Thymus (tissue), 11 donors: ENCODE measurements at regions not wholly inside any gene's neighbourhood (a gene's known extent, or its start where the extent isn't known, plus 50 kb on each side); places are given as distances from the start of the nearest gene placed in this dataset.

Experiments
- DNase-seq, 9 donors: peaks; one replicate each; pipeline ENCODE4 v3.0.0-alpha.2; 2013; ENCODE audit warnings: low spot score in 9 of 9, low read depth in 6 of 9, missing footprints in 1 of 9
- H3K27ac ChIP-seq, 2 donors: one replicate each; pipeline ENCODE4 v1.5.1; 2013; ENCODE audit warnings: control low read depth in 1 of 2, low read depth in 1 of 2, low read length in 1 of 2, mild to moderate bottlenecking in 1 of 2, moderate library complexity in 1 of 2
- H3K27me3 ChIP-seq, 2 donors: one replicate each; pipeline ENCODE4 v1.5.1; 2013; ENCODE audit warnings: low read length in 1 of 2; ENCODE audit not compliant: control insufficient read depth in 2 of 2, insufficient read depth in 1 of 2
- H3K36me3 ChIP-seq, 2 donors: one replicate each; pipeline ENCODE4 v1.5.1; 2013; ENCODE audit warnings: low read length in 1 of 2, mild to moderate bottlenecking in 1 of 2, moderate library complexity in 1 of 2; ENCODE audit not compliant: control insufficient read depth in 2 of 2, insufficient read depth in 2 of 2
- H3K4me1 ChIP-seq, 2 donors: one replicate each; pipeline ENCODE4 v1.5.1; 2013; ENCODE audit warnings: low read length in 2 of 2; ENCODE audit not compliant: control insufficient read depth in 2 of 2, insufficient read depth in 2 of 2
- H3K4me3 ChIP-seq, 2 donors: one replicate each; pipeline ENCODE4 v1.5.1; 2013; ENCODE audit warnings: low read length in 2 of 2, control low read depth in 1 of 2, mild to moderate bottlenecking in 1 of 2
- H3K9me3 ChIP-seq, 2 donors: one replicate each; pipeline ENCODE4 v1.5.1; 2013; ENCODE audit warnings: low read length in 1 of 2, mild to moderate bottlenecking in 1 of 2; ENCODE audit not compliant: control insufficient read depth in 2 of 2, insufficient read depth in 1 of 2
- WGBS: extraction: QIAGEN DNeasy Blood & Tissue Kit; methylation state at CpG from one replicate; pipeline ENCODE4 v1.1.7; 2013; 5-methylcytosine and 5-hydroxymethylcytosine counted together
- donor health status: healthy.

DNA sequence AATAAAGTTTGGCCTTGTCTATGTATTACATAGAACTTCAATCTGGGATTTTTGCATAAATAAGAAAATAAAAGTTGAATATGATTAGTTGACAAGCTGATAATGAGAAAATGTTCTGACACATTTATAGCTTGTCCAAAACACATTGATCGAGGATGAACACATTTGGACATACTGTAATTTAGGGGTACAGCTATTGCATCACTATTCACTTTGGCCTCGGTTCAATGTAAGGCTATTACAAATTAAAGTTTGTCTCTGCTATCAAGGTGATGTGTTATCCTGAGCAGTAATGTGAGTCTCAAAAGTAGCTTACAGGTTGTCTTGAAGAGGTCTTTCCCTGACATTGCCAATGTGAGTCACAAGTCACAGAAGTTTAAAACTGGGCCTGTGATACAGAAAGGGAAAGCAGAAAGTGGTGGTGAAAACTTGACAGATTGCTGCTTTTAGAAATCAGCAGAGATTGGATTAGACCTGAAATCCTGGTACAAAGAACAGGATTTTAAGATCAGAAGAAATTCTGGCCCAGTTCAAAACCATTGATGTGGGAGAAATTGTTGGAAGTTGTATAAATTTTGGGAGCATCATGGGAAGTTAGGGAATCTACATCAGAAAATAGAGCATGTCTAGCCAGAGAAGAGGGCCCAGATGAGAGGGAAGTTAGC, 674.1 kb downstream of the NYAP2 start:
- no peaks in the 10 kb centered on the region for H3K36me3 ChIP-seq
- DNase-seq, result no peak
- no peak overlapping the region for H3K27ac ChIP-seq
- H3K27me3 ChIP-seq, result no peaks in the 10 kb centered on the region
- 91% methylated on average over 2 of the region's 2 CpGs for WGBS
- H3K4me1 ChIP-seq, result no peaks in the 10 kb centered on the region
- H3K9me3 ChIP-seq, result no peaks in the 10 kb centered on the region
- no peak overlapping the region for H3K4me3 ChIP-seq

DNA sequence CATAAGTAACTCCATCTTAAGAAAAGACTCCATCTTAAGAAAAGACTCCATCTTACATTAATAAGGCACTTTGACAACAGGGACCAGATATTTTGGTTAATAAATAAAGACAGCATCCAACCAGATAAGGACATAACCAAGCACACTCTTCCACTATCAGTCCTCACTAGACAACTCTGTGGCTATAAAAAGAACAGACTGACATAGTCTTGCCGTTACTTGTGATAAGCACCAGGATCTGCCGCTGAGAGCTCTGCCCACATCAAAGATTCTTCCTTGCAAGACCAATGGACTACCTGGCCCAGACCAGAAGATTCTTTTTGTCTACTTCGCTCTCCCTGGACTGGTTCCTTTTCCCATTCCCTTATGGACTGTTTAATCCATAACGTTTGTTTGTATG, 667.4 kb downstream of the NYAP2 start:
- Histone ChIP-seq H3K4me1 (no peaks in the 10 kb centered on the region), H3K9me3 (no peaks in the 10 kb centered on the region)
- 82% methylated on average over 4 of the region's 4 CpGs for WGBS

DNA sequence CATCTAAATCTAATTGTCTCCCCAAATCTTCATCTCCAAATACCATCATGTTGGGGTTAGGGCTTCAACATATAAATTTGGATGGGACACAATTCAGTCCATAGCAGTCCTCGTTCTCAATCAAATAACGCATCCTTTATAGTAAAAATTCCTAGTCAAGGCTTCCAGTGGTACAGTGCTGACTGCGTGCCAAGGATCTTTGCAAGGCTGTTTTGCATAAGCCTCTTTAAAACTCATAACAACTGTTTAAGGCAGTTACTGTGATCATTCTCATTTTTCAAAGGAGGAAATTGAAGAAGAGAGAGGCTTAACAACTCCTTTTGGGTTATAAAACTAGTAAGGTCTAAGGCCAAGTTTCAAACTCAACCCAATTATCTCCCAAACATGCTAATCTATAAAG, 666.9 kb downstream of the NYAP2 start:
- DNase-seq, result no peak
- H3K9me3 ChIP-seq, result no peaks in the 10 kb centered on the region
- H3K4me1 ChIP-seq, result no peaks in the 10 kb centered on the region
- H3K4me3 ChIP-seq, result no peak overlapping the region
- no peak overlapping the region for H3K27ac ChIP-seq
- H3K36me3 ChIP-seq, result no peaks in the 10 kb centered on the region
- no peaks in the 10 kb centered on the region for H3K27me3 ChIP-seq
- WGBS, result 98% methylated on average over 3 of the region's 3 CpGs

More for the DNA sequence above, 667.4 kb downstream of the NYAP2 start:
- no peak overlapping the region for H3K4me3 ChIP-seq
- no peak for DNase-seq
- no peaks in the 10 kb centered on the region for H3K36me3 ChIP-seq
- H3K27me3 ChIP-seq, result no peaks in the 10 kb centered on the region
- H3K27ac ChIP-seq, result no peak overlapping the region

DNA sequence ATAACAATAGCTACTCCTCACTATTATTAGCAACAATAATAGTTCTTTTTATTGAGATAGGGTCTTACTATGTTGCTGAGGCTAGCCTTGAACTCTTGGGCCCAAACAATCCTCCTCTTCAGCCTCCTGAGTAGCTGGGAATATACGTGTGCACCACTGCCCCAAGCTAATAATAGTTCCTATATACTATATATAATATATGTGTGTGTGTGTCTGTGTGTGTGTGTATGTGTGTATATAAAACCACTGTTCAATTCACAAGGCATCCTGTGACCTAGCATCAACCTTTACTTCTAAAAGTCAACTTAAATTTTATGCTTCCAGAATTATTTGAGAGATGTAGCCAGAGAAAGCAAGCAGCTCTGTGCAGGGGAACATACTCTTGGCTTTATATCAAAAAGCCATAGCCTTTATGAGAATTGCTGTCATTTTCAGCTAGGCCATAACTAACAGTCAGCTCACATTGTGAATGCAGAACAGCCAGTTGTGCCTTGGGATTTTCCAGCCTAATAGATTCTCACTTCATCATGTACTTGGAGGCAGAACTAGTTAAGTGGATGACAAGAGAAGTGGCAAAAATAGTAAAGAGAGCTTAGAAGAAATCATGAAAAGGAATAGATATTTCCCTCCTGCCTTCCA, 665.5 kb downstream of the NYAP2 start:
- no peak for DNase-seq
- Histone ChIP-seq H3K4me1 (no peaks in the 10 kb centered on the region), H3K27ac (no peak overlapping the region), H3K27me3 (no peaks in the 10 kb centered on the region), H3K9me3 (no peaks in the 10 kb centered on the region), H3K4me3 (no peak overlapping the region), H3K36me3 (no peaks in the 10 kb centered on the region)
- WGBS, result 93% methylated on average over 1 of the region's 1 CpG

DNA sequence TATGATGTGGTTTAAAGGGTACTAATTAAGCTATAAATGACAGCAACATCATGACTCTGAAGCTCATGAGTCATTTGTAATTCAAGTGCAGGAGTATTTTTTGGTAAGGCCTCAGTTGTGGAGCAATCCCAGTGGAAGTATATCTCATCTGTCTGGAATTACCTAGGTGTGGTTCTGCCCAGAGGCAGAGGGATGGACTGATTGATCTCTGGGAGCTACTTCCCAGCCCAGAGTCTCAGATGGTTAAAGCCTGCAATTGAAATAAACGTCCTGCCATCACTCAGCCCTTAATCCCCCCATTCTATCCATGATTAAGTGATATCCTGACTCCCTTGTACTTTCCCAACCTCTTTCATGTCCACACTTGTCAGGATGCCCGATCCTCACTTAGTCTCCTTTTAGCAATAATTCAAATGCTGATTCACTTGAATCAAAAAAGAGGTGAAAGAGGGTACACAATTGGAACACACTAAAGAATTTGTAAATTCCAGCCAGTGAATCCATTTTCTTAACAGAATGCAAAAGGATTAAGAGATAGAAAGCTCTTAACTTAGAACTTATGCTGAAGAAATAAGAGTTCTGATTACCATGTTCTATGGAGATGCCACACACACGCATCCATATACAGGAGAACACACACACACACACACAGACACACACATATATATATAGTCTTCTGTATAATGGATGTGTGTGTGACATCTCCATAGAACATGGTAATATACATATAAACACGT, 664.4 kb downstream of the NYAP2 start:
- WGBS, result 93% methylated on average over 4 of the region's 4 CpGs
- Histone ChIP-seq H3K4me1 (no peaks in the 10 kb centered on the region), H3K27ac (no peak overlapping the region), H3K27me3 (no peaks in the 10 kb centered on the region), H3K4me3 (no peak overlapping the region), H3K36me3 (no peaks in the 10 kb centered on the region), H3K9me3 (no peaks in the 10 kb centered on the region)
- no peak for DNase-seq

DNA sequence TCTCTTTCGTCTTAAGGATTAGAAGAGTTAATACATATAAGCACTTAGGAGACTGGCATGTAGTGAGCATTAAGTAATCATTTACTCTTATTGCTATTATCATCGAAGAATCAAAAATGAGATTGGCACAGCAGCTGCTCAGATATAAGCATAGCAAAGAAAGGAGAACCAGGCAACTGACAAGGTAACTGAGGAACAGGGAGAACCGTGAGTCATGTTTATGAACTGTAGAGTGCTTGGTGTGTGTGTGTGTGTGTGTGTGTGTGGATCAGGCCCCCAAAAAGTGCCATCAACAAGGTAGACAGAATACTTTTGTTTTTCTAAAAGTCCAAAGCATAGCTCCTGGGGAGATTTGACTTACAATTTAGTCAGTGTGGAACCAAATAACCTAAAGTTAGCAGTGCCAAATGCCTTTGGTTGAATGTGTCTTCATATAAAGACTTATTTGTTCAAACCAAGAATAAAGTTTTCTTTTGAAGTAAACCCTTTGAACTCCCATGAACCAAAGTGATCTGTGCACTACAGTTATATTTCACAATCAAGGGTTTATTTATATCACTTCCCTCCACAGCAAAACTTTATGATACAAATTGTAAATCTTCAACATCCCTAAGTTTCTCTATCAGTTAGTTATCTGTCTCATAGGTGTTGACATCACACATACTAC, 660.6 kb downstream of the NYAP2 start:
- 64% methylated on average over 3 of the region's 3 CpGs for WGBS
- no peaks in the 10 kb centered on the region for H3K36me3 ChIP-seq

DNA sequence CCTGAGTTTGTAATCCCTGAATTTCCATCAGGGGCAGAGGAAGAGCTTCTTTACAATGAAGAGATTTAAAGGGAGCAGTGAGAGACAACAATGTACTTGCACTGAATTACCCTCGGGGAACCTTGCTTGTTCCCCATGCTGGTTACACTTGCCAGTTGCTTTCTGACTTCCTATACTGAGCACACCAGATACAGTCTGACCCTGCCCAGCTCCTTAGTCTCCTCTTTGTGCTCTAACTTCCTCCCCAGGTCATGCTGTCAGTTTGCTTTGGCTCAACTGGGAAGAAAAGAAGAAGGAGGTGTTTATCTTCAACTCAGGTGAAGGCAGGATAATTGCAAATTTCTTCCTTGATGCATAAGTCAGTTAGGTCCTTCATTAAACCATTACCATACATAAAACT, 658.4 kb downstream of the NYAP2 start:
- Histone ChIP-seq H3K27ac (no peak overlapping the region), H3K4me3 (no peak overlapping the region), H3K36me3 (no peaks in the 10 kb centered on the region), H3K9me3 (no peaks in the 10 kb centered on the region), H3K4me1 (no peaks in the 10 kb centered on the region), H3K27me3 (no peaks in the 10 kb centered on the region)
- DNase-seq, result no peak
- 6% methylated on average over 1 of the region's 1 CpG for whole genome bisulfite sequencing

More for the DNA sequence above, 660.6 kb downstream of the NYAP2 start:
- H3K27ac ChIP-seq, result no peak overlapping the region
- no peaks in the 10 kb centered on the region for H3K9me3 ChIP-seq
- DNase-seq, result no peak
- no peaks in the 10 kb centered on the region for H3K4me1 ChIP-seq
- H3K27me3 ChIP-seq, result no peaks in the 10 kb centered on the region
- no peak overlapping the region for H3K4me3 ChIP-seq

DNA sequence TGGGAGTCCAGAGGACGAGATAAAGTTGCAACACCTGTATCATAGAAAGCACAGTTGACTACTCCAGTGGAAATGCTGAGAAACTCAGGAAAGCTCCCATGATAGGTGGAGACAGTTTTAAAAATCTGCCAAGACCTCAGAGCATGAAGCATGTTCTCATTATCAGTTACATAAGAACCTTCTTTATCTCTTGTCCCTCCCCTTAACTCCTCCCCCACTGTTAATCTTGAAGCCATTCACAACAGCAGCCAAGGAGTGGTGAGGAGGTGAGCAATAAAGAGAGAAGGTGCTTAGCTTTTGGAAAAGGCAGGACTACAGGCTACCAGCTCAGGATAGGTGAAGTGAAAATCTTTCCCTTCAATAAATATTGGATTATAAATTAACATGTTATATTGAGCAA, 657.9 kb downstream of the NYAP2 start:
- no peaks in the 10 kb centered on the region for H3K9me3 ChIP-seq
- WGBS, result 63% methylated on average over 1 of the region's 1 CpG
- DNase-seq, result no peak
- no peak overlapping the region for H3K4me3 ChIP-seq
- H3K4me1 ChIP-seq, result no peaks in the 10 kb centered on the region
- H3K36me3 ChIP-seq, result no peaks in the 10 kb centered on the region
- H3K27me3 ChIP-seq, result no peaks in the 10 kb centered on the region
- H3K27ac ChIP-seq, result no peak overlapping the region
